B cell (primary cell): ENCODE measurements at regions not wholly inside any gene's neighbourhood (a gene's known extent, or its start where the extent isn't known, plus 50 kb on each side); places are given as distances from the start of the nearest gene placed in this dataset.

ENCODE experiments used
- ATAC-seq: fragments of 200-7000 bp; cut with Tn5 transposase; one replicate; pipeline ENCODE4 v1.10.0; 2021; ENCODE audit warnings: low read depth, mild to moderate bottlenecking, moderate number of reproducible peaks, moderate library complexity
- CTCF ChIA-PET: fragments of 350-600 bp; sonication (Branson Sonifier 250); formaldehyde crosslinking; loops from one replicate; lab custom pipeline; 2021; ENCODE audit warnings: antibody characterized with exemption, inconsistent platforms; lab: Charles Lee
- POLR2A ChIA-PET: fragments of 350-600 bp; sonication (Branson Sonifier 250); formaldehyde crosslinking; loops from one replicate; lab custom pipeline; 2021; ENCODE audit warnings: antibody characterized with exemption; lab: Charles Lee
- DNase-seq: peaks from one replicate; pipeline ENCODE4 v3.0.0; 2013
- H2AFZ ChIP-seq: 2 replicates; pipeline ENCODE4 v1.6.1; 2012; ENCODE audit warnings: mild to moderate bottlenecking, low read depth, low read length; ENCODE audit not compliant: insufficient read depth, poor library complexity, severe bottlenecking
- H3K27ac ChIP-seq, 2 donors: 1 replicate in 1 of 2; 2 replicates in 1 of 2; pipeline ENCODE4 v1.5.1; 2012 to 2013; ENCODE audit warnings: low read length in 2 of 2, mild to moderate bottlenecking in 2 of 2, moderate library complexity in 1 of 2
- H3K27me3 ChIP-seq, 4 experiments: fragments of 200-600 bp in 1 of 4; sonication (generic) in 1 of 4; replicated peaks in 1 of 4; 1 replicate in 2 of 4; 2 replicates in 2 of 4; pipeline versions ENCODE4 v1.6.1 to v1.7.0; 2013 to 2016; ENCODE audit warnings: low read length in 3 of 4, mild to moderate bottlenecking in 2 of 4, mixed read lengths in 1 of 4, moderate library complexity in 1 of 4; ENCODE audit not compliant: insufficient read depth in 4 of 4, control insufficient read depth in 3 of 4; ENCODE audit errors: control extremely low read depth in 1 of 4
- H3K36me3 ChIP-seq, 2 experiments: replicated peaks in 1 of 2; 1 replicate in 1 of 2; 2 replicates in 1 of 2; pipeline versions ENCODE4 v1.6.1 to v1.7.1; 2013; ENCODE audit warnings: low read length in 1 of 2; ENCODE audit not compliant: insufficient read depth in 2 of 2, control insufficient read depth in 1 of 2; ENCODE audit errors: control extremely low read depth in 1 of 2, extremely low read depth in 1 of 2
- H3K4me1 ChIP-seq, 2 donors: fragments of 200-600 bp in 1 of 2; sonication (generic) in 1 of 2; 1 replicate in 1 of 2; 2 replicates in 1 of 2; pipeline versions ENCODE4 v1.5.1 to v1.6.1; 2013 to 2017; ENCODE audit warnings: low read length in 2 of 2; ENCODE audit not compliant: control insufficient read depth in 2 of 2, insufficient read depth in 2 of 2
- H3K4me2 ChIP-seq: replicated peaks from 2 replicates; pipeline ENCODE3; 2012; ENCODE audit warnings: mild to moderate bottlenecking, low read depth, low read length; ENCODE audit not compliant: poor library complexity, severe bottlenecking
- H3K4me3 ChIP-seq, 5 experiments: fragments of 200-600 bp in 1 of 5; sonication (generic) in 1 of 5; 1 replicate in 3 of 5; 2 replicates in 2 of 5; pipeline versions ENCODE4 v1.5.1 to v1.7.0; 2011 to 2016; ENCODE audit warnings: low read length in 4 of 5, mild to moderate bottlenecking in 4 of 5, low read depth in 2 of 5, control low read depth in 1 of 5, moderate library complexity in 1 of 5; ENCODE audit not compliant: insufficient read depth in 1 of 5; ENCODE audit errors: control extremely low read depth in 1 of 5, extremely low read depth in 1 of 5
- H3K79me2 ChIP-seq: fragments of 200-600 bp; sonication (generic); one replicate; pipeline ENCODE4 v1.6.0; 2016; ENCODE audit warnings: low read length; ENCODE audit not compliant: control insufficient read depth, insufficient read depth
- H3K9ac ChIP-seq: fragments of 200-600 bp; sonication (generic); 2 replicates; pipeline ENCODE4 v1.6.1; 2017; ENCODE audit warnings: mild to moderate bottlenecking, low read length, moderate library complexity
- H3K9me3 ChIP-seq, 3 donors: one replicate each; pipeline versions ENCODE4 v1.6.1 to v1.7.1; 2013; ENCODE audit warnings: low read length in 2 of 3; ENCODE audit not compliant: control insufficient read depth in 2 of 3, insufficient read depth in 1 of 3; ENCODE audit errors: control extremely low read depth in 1 of 3
- H4K20me1 ChIP-seq: 2 replicates; pipeline ENCODE4 v1.6.0; 2012; ENCODE audit warnings: mild to moderate bottlenecking, low read length; ENCODE audit not compliant: insufficient read depth, control insufficient read depth, poor library complexity, severe bottlenecking
- H3K27ac Mint-ChIP-seq: one replicate; pipeline ENCODE4 v1.8.0; 2021; ENCODE audit warnings: mixed read lengths
- H3K27me3 Mint-ChIP-seq: one replicate; pipeline ENCODE4 v1.8.0; 2021; ENCODE audit warnings: mixed read lengths
- H3K4me1 Mint-ChIP-seq: one replicate; pipeline ENCODE4 v1.8.0; 2021; ENCODE audit warnings: mixed read lengths
- H3K4me3 Mint-ChIP-seq: one replicate; pipeline ENCODE4 v1.8.0; 2021; ENCODE audit warnings: mixed read lengths
- H3K9me3 Mint-ChIP-seq: one replicate; pipeline ENCODE4 v1.8.0; 2022; ENCODE audit warnings: mixed read lengths; ENCODE audit not compliant: insufficient read depth
- CTCF ChIP-seq: fragments of 200-600 bp; IDR thresholded peaks from one replicate; pipeline ENCODE4 v1.8.0; 2022; ENCODE audit warnings: antibody characterized with exemption, mild to moderate bottlenecking
- EZH2 ChIP-seq: IDR thresholded peaks from 2 replicates; pipeline ENCODE4 v1.6.1; 2012; ENCODE audit warnings: borderline replicate concordance, low read depth, mild to moderate bottlenecking, moderate library complexity, low read length; ENCODE audit not compliant: insufficient read depth, poor library complexity, severe bottlenecking
- WGBS: methylation state at CpG from one replicate; pipeline ENCODE4 v1.1.5; 2013; ENCODE audit warnings: missing lambda C conversion rate; ENCODE audit not compliant: insufficient coverage; 5-methylcytosine and 5-hydroxymethylcytosine counted together
- intact Hi-C: fragments of 100-400 bp; cut with micrococcal nuclease; formaldehyde crosslinking; loops from one replicate; pipeline ENCODE4 v1.10.0; 2022

GRCh38 chr12:92582893-92583292 is 119.9 kb upstream of the PLEKHG7 start:
- H3K4me3 Mint-ChIP-seq: no peak overlapping the region
- no peak overlapping the region for H3K27ac ChIP-seq
- no peaks in the 10 kb centered on the region for H3K27me3 ChIP-seq
- H2AFZ ChIP-seq: no peak overlapping the region
- POLR2A ChIA-PET: interaction anchor here (0.7 kb wide), 1 partner anchor 427 kb away, joined by 3 read pairs; no protein-coding TSS in a partner anchor
- no peak overlapping the region for H3K4me3 ChIP-seq
- TF ChIP-seq CTCF (no peak), EZH2 (no peak)
- no peak overlapping the region for H3K27ac Mint-ChIP-seq
- H3K9me3 Mint-ChIP-seq: peaks cover 2% of the 10 kb centered on the region
- H3K4me2 ChIP-seq: no peak overlapping the region
- peaks cover 11% of the 10 kb centered on the region for H3K4me1 Mint-ChIP-seq
- H3K36me3 ChIP-seq: no peaks in the 10 kb centered on the region
- peaks cover 0 to 3% (median 0%) of the 10 kb centered on the region in 3 donors for H3K9me3 ChIP-seq
- DNase-seq (no peak), ATAC-seq (no peak)
- intact Hi-C loops: no loop called here
- no peaks in the 10 kb centered on the region for H3K27me3 Mint-ChIP-seq
- peaks cover 4 to 6% of the 10 kb centered on the region in 2 donors for H3K4me1 ChIP-seq
- CTCF ChIA-PET: interaction anchor here (1.2 to 3.3 kb wide), 3 partner anchors 8 to 66 kb away, joined by 4 to 14 read pairs (median 6); no protein-coding TSS in a partner anchor
- no peaks in the 10 kb centered on the region for H4K20me1 ChIP-seq
- no peak overlapping the region for H3K9ac ChIP-seq
- no peaks in the 10 kb centered on the region for H3K79me2 ChIP-seq
- 100% methylated on average over 2 of the region's 2 CpGs for WGBS

GRCh38 chr12:92582475-92582874 is 120.3 kb upstream of the PLEKHG7 start:
- peaks cover 4 to 6% of the 10 kb centered on the region in 2 donors for H3K4me1 ChIP-seq
- WGBS: 92% methylated on average over 4 of the region's 4 CpGs
- no peak for DNase-seq
- H3K4me3 Mint-ChIP-seq: no peak overlapping the region
- H3K4me3 ChIP-seq: no peak overlapping the region
- H3K27ac Mint-ChIP-seq: no peak overlapping the region
- no peaks in the 10 kb centered on the region for H3K27me3 Mint-ChIP-seq
- TF ChIP-seq EZH2 (no peak), CTCF (no peak)
- no peak overlapping the region for H3K27ac ChIP-seq
- intact Hi-C loops: no loop called here
- POLR2A ChIA-PET: interaction anchor here (0.6 to 0.7 kb wide), 2 partner anchors 344 to 427 kb away, joined by 3 to 6 read pairs; no protein-coding TSS in a partner anchor
- H3K9ac ChIP-seq: no peak overlapping the region
- no peaks in the 10 kb centered on the region for H3K79me2 ChIP-seq
- no peak overlapping the region for H2AFZ ChIP-seq
- peaks cover 11% of the 10 kb centered on the region for H3K4me1 Mint-ChIP-seq
- H3K4me2 ChIP-seq: no peak overlapping the region
- H3K27me3 ChIP-seq: no peaks in the 10 kb centered on the region
- H3K36me3 ChIP-seq: no peaks in the 10 kb centered on the region
- CTCF ChIA-PET: interaction anchor here (1.2 to 3.3 kb wide), 3 partner anchors 8 to 67 kb away, joined by 4 to 14 read pairs (median 6); no protein-coding TSS in a partner anchor
- H3K9me3 Mint-ChIP-seq: peaks cover 2% of the 10 kb centered on the region
- ATAC-seq: no peak
- no peaks in the 10 kb centered on the region for H4K20me1 ChIP-seq
- H3K9me3 ChIP-seq: peaks cover 0 to 3% (median 0%) of the 10 kb centered on the region in 3 donors
